ENCODE measurements at regions not wholly inside any gene's neighbourhood (a gene's known extent, or its start where the extent isn't known, plus 50 kb on each side); places are given as distances from the start of the nearest gene placed in this dataset.

GRCh38 chrX:104306180-104306579 is 51.4 kb upstream of the ESX1 start:
- no peak for DNase-seq (ENCODE audit: low read depth)

All from GM04504 (cell line).